ENCODE measurements at regions not wholly inside any gene's neighbourhood (a gene's known extent, or its start where the extent isn't known, plus 50 kb on each side); places are given as distances from the start of the nearest gene placed in this dataset.

DNA sequence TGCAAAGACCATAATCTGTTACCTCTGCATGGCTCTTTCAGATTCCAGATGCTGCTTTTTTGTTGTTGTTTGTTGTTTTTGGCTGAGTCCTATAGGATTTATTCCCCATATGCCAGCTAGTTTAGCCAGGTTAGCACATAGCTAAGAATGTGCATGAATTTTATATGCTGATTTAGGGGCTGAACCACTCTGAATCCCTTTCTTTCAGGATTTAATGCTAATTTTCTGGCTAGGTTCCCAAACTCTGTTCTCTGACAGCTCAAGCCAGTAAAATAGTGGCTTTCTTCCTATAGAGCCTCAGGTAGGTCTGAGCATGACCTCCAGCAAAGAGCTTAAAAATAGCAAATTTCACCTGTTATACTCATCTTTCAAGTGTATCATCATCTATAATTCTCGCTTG is 521.4 kb downstream of the CAAP1 start:
- no peak for DNase-seq

DNA sequence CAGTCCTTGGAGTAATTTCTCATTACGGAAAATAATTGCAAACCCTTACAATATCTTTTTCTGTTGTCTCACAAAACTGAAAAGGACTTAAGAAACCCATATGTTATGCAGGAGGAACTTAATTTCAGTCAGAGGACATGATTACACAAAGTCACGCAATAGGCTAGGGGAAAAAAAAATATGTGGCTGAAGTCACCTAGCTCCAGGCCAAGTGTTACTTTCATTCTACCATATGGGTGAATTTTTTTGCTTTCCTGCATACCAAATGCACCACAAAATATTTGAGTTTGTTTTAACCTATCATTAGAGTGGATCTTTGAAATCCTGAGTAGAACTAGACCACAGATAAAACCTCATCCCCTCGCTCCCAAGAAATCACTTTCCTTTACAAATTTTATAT is 523.5 kb downstream of the CAAP1 start:
- no peak for DNase-seq

DNA sequence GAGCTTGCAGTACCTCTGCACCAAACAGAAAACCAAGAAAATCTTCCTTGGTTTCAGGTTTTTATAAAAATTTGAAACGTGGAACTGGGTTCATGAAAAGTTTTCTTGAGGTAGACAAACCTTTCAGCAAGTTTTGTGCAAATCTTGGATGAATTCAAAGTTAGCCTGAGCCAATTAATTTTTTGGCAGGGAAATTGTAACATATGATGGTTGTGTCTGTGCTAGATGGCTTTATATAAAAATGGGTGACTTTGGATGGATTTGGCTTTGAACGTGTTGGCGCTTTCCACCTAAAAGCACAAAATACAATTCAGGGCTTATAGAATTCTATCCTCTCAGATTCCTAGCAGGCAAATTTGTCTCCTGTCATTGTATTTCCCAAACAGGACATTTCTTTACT is 524.4 kb downstream of the CAAP1 start:
- no peak for DNase-seq

DNA sequence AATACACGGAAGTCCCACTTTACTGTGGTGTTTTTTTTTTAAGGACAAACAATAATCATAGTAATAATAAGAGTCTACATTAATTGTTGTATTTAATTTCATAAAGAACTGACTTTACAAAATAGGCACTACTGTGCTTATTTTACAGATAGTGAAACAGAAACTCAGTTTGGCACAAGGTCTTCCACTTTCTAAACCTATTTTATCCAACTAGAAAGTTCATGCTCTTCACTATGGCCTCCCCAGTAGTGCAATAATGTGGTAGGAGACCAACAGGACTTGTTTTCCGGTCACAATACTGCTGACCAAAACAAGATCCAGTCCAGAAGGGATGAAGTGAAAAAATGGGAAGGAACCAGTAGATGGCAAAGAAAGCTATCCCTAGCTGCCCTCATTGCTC is 531.6 kb downstream of the CAAP1 start:
- no peak for DNase-seq

DNA sequence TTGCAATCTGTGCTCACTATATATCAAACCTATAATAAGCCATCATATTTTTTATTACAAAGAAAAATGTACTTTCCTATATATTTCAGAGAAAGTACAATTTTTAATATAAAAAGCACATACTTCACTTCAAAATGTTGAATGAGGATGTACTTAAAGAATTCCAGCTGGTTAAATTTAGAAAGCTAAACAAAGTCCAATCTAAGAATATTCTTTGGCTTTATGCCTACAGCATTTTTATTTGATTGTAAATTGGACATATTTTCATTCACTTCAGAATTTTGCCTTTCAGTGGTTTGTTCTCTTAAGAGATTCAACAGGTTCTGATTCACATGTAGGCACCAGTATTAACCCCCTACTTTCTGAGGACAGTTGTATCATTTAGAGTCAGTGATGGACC is 533.8 kb downstream of the CAAP1 start:
- DNase-seq: no peak

DNA sequence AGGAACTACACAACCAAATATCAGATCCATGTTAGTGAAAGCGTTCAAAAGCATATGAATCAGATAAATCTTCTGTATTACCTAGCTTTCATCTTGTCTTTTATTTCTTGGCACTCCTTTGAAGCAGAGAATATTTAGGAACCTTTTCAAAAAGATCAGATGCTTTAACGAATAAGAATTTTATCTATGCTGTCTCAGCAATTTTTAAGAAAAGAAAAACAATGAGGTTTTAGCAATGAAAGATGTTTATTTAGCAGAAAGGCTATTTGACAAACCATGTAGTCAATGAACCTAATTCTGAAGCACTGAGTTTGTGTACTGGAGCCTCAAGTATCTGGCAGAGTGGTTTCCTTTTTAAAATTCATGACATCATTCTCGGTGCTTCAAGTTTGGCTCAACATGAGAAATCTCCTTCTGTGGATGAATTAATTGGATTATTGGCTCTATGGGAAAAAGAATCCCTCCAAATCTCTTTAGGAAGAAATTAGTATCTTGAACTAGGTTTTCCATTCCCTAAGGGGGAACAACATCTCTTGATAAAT is 534.7 kb downstream of the CAAP1 start:
- no peak for DNase-seq

DNA sequence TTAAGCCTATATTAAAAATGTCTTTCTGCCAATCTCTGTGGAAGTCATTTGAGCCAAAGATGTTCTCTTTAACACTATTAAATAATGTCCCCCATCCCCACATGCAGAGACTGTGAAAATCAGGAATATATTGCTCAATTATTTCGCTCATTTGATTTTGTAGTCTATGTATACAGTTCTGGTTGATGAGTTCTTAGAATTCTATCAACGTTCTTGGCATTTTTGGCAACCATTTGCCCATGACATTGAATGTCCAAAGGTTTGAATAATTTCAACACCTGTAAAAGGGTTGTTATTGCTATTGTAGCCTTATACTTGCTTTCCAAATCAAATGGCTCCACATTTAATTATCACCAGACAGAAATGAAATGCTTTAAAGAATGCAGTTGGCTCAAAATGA is 536.1 kb downstream of the CAAP1 start:
- no peak for DNase-seq

DNA sequence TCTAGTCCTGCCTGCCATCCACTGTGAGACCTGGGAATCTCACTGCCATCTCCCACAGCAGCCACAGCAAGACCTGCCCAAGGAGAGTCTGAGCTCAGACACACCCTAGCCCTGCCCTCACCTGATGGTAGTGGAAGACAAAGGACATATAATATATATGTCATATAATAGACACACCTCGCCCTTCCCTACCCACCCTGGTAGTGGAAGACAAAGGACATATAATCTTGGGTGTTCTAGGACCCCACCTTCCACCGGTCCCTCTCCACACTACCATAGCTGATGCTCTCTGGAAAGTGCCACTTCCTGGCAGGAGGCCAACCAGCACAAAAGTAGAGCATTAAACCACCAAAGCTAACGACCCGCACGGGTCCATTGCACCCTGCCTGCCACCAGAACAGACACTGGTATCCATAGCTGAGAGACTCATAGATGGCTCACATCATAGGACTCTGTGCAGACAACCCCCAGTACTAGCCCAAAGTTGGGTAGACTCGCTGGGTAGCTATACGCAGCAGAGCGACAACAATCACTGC is 545.6 kb downstream of the CAAP1 start:
- DNase-seq: no peak

DNA sequence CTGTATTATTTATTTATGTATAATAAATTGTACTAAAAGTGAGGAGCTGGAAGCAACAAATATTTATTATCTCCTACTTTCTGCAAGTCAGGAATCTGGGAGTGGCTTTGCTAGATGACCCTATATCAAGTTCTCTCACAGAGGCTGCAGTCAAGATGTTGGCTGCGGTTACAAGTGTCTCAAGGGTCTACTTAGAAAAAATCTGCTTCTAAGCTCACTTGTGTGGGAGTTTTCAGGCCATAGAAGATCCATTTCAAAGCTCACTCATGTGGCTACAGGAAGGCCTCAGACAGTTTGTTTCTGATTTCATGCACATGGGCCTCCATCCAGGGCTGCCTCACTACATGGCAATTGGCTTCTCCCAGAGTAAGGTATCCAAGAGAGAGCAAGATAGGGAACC is 551.1 kb downstream of the CAAP1 start:
- no peak for DNase-seq

DNA sequence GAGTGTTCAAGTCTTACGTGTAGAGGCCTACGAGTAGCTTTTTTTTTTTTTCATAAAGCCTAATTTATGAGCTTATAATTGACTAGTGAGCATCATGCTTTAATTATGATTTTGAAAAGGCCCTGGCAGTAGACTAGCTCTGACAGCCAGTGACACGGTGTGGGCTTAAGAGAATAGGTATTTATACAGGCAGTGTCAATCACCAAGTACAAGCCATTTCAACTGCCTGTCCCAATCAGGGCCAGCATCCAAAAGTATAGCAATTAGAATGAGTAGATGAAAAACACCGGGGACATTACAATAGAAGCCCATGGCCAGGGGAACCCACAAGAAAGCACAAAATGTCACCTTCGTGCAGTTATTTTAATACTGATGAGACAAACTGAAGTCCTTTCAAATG is 552.8 kb downstream of the CAAP1 start:
- DNase-seq: no peak

DNA sequence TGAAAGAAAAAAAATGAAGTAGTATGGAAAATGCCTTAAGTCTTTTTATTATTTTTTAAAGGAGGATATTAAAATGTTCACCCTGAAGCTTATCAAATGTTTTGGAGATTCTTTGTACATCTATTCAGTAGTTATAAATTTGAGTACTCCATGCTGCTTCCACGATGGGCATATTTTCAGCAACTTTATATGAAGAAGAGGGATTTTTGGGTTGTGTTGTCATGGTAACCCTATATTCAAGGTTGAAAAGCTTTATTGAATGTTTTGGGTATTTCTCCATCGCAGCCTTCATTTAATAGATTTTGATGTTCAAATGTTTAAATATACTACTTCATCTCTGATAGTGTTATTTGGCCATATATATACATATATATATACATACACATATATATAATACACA is 557.5 kb downstream of the CAAP1 start:
- DNase-seq: no peak

DNA sequence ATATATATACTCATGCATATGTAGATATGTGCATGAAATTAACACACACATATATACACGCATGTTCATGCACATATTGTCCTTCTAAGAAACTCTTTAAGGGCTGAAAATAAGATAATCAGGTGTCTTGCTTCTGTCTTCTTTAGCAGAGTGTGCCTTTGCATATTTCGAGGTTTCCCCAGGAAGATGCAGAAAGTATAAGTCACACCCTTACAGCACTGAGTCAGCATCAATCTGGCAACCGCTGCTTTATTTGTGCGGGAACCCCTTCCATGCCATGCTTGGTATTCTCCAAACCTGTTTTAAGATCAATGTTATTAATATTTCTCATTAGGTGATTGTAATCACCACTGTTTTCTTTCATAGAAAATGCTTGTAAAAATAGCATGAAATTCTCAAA is 557.9 kb downstream of the CAAP1 start:
- DNase-seq: no peak

DNA sequence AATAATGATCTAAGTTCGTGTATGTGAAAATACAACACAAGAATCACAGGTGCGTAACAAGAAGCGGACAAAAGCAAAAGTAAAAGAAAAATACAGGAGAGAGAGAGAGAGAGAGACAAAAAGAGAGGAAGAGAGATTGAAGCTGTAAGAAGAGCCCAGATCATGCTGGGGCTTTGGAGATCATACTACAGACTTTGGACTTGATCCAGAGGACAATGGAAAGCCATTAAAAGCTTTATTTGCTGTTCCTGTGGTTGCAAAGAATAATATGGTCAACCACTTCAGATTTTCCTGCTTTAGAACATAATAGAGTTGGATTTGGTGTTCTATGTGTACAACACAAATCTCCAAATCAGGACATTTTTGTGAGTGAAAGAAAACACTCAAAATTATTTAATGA is 561.4 kb downstream of the CAAP1 start:
- DNase-seq: no peak

DNA sequence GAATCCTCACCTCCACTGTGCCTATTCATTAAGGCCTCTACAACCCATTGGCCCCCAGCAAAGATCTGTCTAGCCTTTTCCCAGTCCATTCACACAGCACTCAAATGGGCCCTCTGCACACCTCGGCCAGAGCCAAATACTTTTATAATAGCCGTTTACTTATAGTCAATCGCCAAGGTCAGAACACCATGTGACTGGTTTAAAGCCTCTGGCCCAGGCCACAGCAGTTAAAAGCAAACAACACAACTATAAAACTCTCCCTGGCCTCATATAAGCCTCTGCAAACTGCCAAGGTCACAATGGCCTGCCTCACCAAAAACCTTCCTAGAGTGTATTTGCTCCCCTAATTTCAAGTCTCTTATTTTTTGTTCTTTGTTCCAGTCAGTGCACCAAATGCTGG is 562.6 kb downstream of the CAAP1 start:
- no peak for DNase-seq

DNA sequence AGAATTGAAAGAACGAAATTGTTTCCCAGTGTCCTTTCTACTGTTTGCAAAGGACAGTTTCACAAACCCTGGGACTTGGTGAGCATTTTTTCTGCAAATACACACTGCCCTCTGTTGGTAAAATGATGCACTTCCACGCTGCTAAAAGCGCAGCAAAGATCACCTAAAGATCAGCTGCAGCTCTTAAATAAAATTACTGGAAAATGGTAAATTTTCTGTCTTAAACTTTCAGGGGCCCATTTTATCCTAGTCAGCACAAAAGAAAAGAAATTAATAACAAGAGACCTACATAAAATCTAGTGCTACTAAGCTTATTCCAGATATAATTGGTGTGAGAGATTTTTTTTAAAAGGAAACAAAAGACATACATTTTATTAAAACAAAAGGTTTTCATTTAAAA is 566.0 kb downstream of the CAAP1 start:
- DNase-seq: no peak

DNA sequence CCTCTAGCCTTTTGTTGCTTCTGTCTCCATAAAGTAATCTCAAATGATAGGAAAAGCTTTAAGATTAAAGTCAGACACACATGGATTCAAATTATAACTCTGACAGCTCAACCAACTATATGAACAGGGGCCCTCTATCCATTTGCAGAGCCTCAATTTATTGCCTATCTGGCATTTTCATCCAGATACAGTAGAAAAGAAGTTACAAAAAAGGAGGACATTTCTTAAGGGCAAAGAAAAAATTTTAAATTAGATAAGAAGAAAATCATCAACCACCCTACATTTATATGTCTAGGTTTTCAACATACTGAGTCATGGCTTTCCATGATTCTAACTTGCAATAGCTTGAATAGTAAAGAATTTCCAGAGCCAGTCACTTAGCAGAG is 567.2 kb downstream of the CAAP1 start:
- DNase-seq: no peak

DNA sequence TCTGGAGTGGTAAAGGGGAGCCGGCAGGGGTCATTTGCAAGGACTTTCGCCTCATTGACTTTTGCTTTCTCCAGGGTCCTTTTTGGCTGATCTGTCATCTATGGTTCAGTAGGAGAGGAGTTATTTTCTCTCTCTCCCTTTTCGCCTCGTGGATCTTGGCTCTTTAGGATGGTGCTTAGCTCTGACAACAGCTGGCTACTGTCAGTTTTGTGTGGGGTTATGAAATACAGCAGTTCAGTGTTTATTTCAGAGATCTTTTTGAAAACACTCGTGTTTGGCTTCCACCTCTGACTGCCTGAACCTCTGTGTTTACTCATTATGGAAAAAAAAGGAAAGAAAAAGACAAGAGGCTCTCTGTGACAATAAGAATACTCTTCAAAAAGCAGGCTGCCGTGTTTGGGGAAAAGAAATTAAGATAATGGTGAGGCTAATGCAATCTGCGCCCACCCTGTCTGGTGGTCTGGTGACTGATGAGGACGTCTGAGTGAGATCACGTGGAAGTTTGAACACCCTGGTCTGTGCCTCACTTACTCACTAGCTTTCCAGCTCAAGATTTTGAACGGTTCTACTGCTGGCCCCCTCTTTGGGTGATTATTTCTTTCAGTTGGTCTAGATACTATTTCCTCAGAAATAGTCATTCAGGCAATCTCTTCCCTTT is 567.7 kb downstream of the CAAP1 start:
- DNase-seq: no peak

DNA sequence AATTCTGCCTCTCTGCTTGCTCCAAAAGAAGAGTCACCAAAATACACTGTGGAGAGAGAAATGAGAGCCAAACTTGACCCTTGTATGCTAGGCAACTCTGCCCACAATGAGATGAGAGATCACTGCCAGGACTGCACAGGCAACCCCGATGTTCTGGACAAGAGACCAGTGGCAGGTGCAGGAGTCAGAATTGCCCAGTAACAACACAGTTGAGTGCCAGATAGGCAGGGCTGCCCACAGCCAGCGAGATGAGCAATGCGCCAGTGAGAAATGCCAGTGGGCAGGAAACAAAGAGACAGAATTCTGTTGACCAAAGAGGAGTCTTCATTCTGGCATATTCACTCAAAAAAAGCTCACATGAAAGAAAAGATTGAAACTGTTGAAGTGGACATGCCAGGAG is 570.7 kb downstream of the CAAP1 start:
- no peak for DNase-seq

DNA sequence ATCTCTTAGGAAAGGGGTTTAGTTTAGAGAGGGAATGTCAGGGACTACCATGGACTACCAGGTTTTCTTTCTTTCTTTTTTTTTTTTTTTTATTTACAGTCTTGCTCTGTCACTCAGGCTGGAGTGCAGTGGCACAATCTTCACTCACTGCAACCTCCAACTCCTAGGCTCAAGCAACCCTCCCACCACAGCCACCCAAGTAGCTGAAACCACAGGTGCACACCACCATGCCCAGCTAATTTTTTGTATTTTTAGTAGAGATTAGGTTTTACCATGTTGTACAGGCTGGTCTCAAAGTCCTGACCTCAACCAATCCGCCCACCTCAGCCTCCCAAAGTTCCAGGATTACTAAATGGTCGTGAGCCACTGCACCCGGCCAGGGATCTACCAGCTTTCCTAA is 572.7 kb downstream of the CAAP1 start:
- DNase-seq: no peak

DNA sequence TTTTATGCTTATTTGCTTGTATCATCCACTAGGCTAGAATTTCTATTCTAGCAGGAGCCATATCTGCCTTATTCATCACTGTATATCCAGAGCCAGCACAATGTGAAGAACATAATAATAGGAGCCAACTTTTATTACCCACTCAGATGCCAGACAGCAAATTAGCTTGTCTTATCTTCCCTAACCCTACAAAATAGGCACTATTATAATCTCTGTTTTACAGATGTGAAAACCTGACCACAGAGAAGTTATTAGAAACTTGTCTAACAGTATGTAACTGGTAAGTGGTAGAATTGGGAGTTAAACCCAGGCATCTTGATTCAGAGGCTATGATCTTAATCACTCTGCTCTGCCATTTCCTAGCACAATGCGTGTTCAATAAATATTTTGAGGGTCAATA is 579.5 kb downstream of the CAAP1 start:
- no peak for DNase-seq

DNA sequence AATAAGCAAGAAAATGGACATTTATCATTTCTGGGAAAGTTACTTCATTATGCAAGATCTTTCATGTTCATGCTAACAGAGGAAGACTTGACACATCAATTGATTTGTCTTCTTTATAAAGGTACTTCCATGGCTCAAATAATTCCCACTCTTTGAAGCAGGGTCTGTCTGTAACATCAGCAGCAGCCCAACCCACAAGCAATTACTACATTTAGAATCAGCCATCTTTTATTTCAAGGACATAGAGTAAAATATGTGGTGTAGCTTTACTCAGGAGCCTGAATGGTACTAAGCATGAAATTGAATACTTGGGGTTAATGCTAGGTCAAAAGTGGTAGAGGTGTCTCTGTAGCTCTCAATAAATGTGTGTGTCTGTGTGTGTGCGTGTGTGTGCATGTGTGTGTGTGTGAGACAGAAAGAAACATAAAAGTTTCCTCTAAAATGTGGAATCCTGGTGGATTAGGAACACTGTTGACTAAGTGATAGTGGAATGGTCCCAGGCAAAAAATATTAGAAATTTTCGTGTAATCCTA is 581.1 kb downstream of the CAAP1 start:
- no peak for DNase-seq

DNA sequence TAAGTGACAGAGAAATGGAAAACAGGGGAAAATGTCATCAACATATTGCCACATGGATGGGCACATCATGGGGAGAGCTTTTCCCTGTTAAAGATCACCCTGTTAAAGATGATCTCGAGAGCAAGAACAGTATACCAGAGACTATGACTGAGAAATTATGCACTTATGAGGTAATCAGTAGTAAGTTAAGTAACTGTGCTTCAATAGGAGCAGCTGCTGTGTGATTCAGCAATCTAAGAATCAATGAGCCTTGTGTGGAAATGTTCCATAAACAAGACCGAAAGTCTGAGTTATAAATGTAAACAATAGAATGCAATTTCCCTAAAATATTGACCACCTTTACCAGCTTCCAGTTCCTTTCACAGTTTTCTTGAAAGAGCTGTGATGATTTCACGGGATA is 582.3 kb downstream of the CAAP1 start:
- no peak for DNase-seq

DNA sequence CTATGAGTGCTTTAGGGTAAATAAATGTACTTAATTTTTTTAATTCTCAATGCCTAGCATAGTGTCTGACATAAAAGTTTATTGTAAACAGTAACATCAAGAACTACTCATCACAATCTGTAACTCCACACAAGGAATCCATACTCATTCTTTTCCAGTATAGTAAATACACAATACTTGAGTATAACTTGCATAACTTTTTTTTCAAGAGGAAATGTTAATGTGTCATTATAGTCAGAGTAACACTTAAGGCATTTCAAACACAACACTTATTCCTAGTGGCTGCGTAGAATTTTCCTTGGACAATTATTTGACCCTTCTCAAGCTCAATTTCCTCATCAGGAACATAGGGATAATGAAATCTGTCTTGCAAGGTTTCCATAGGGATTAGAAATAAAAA is 584.3 kb downstream of the CAAP1 start:
- no peak for DNase-seq

DNA sequence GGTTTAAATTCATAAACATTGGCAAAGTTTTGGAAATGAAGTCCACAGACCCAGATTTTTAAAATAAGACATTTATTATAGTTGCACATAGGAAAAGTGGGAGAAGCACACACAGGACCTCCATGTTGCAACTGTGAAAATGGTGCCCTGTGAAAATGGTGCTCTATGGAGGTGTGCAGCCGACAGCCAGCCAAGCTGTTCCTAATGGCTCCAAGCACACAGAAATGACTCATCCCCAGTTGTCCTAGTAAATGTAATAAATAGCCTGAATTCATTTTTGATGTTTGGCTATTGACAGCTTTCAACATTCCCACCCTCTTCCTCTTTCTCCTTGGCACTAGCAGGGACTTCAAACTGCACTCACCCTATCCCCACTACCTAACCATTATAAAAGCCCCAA is 590.9 kb downstream of the CAAP1 start:
- DNase-seq: no peak

DNA sequence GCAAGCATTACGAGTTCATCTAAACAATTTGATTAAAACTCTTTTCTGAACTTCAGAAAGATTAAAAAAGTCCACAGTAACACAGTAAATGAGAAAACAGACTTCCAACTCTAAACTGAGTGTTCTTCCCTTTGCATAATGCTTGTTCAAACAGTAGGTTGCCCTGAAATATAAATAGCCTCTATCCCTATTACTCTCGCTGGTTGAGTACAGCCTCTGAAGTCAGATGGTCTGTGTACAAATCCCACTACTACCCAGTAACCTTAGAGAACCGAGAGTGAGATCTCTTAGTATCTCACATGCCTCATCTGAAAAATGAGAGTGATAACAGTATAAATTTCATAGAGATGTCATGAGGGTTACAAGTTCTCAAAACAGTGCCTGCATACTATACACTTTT is 591.6 kb downstream of the CAAP1 start:
- DNase-seq: no peak

All from DMS 273 treated with DMSO at 0.1 percent for 48 hours (cell line).